HG02970 (cell line): ENCODE measurements at regions not wholly inside any gene's neighbourhood (a gene's known extent, or its start where the extent isn't known, plus 50 kb on each side); places are given as distances from the start of the nearest gene placed in this dataset.
"Not testable (repeated sequence)": the region's sequence is repeated elsewhere in the genome, so short reads cannot be mapped to it uniquely, and the experiment has no call there.

Experiments
- ATAC-seq: cut with Tn5 transposase; IDR thresholded peaks from one replicate; pipeline ENCODE4 v1.9.1; 2021; ENCODE audit warnings: mild to moderate bottlenecking, moderate library complexity, moderate number of reproducible peaks; ENCODE audit not compliant: unreplicated experiment, low FRiP score

GRCh38 chr1:232156070-232156469 is 473.9 kb downstream of the SIPA1L2 start:
- ATAC-seq = not testable (repeated sequence)

DNA sequence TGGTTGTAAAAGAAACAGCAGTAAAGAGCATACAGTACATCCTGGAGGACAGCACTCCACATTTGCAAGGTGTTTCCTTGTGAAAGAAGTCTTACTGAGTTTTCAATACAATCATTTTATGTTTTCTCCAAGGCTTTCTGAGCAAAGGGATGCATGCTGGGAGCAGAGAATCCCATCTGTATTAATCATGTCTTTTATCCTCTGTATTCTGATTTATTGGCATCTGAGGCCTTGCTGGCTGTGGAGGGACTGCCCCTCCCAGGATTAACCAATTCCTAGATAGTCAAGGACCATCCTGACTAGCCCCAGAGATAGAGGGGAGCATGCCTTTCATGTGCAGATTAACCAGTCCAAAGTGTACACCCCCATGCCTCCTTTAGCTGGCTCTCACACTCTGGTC is 476.3 kb downstream of the SIPA1L2 start:
- ATAC-seq = no peak

GRCh38 chr1:232150770-232151548 is 479.0 kb downstream of the SIPA1L2 start:
- ATAC-seq = no peak

- ATAC-seq = no peak
Measured at GRCh38 chr1:232149287-232150201, 480.4 kb downstream of the SIPA1L2 start.

DNA sequence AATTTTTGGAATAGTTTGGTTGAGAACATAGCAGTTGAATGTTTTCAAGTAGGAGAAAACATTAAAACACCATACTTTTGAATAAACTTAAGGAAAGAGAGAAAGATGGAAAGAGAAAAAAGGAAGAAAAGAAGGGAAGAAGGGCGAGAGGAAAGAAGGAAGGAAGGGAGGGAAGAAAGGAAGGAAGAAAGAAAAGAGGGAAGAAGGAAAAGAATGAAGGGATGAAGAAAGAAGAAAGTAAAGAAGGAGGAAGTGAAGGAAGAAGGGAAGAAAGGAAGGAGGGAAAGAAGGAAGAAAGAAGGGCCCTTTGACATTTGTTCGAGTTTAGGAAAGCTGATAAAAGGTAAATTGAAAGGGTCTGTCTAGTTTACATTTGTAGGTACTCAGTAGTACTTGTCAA is 482.7 kb downstream of the SIPA1L2 start:
- no peak for ATAC-seq

- no peak for ATAC-seq
Measured at GRCh38 chr1:232146514-232146913, 483.4 kb downstream of the SIPA1L2 start.

DNA sequence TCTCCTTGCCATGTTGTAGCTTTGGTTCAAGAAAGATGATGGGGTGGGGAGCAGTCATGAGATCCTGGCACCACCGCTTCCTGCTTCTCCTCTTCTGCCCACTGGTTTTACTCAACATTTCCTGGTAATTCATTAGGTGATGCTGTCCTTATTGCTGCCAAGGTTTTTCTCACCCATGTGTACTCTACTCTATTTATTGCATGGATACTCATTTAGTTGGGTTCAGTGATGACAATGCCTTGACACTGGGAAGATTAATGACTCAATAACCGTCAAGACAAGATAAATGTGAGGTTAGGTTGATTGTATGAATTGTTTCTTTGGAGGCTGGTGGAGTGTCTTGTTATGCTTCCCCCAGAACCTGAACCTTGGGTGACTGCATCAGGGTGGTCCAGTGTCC is 484.2 kb downstream of the SIPA1L2 start:
- ATAC-seq = no peak

GRCh38 chr1:232144696-232145230 is 485.2 kb downstream of the SIPA1L2 start:
- ATAC-seq = no peak

GRCh38 chr1:232143315-232143886 is 486.5 kb downstream of the SIPA1L2 start:
- no peak for ATAC-seq

GRCh38 chr1:232142403-232143314 is 487.3 kb downstream of the SIPA1L2 start:
- ATAC-seq = no peak

DNA sequence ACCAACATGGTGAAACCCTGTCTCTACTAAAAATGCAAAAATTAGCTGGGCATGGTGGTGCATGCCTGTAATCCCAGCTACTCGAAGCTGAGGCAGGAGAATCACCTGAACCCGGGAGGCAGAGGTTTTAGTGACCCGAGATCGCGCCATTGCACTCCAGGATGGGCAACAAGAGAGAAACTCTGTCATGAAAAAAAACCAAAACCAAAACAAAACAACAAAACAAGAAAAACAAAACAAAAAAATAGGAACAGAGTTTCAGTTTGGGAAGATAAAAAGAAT is 488.8 kb downstream of the SIPA1L2 start:
- not testable (repeated sequence) for ATAC-seq

DNA sequence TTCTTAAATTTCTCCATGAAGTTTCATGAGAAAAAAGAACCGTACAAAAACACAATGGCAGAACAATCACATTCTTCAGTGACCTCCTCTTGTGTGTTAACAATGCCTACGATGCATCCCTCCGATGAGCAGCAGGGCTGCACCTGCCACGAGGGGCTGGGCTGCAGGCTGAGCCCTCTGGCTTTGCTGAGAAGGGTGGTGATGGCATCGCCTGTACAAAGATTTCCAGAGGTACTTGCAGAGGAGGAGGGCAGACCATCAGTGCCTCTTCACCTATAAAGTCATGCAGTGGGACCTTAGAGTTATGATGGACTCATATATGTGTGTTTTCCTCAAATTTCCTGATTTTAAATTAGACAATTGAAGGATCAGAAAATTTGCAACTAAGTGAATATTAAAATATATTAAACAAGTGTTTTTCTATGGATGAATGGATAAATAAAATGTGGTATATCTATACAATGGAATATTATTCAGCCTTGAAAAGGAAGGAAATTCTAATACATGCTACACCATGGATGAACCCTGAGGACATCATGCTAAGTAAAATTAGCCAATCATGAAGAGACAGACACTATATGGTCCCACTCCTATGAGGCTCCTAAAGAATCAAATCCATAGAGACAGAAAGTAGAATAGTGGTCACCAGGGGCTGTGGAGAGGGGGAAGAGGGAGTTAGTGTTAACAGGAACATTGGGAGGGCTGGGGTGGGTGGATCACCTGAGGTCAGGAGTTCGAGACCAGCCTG is 489.3 kb downstream of the SIPA1L2 start:
- no peak for ATAC-seq

DNA sequence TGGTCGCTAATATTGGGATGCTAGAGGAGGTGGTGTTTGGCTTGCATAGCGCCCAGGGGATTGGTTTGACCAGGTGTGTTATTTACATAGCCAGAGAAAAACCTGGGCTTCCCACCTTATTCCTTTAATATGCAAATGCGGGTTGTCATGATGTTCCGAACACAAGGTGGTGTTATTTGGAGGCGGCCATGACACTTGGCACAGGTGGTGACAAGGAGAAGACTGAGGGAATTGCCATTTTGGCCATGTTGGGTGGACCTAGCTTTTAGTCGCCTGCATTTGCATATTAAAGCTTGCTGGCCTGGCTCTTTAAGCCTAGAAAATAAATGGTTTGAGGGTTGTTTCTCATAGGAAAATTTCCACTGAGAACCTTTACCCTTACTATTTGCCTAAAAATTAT is 490.5 kb downstream of the SIPA1L2 start:
- ATAC-seq = no peak

DNA sequence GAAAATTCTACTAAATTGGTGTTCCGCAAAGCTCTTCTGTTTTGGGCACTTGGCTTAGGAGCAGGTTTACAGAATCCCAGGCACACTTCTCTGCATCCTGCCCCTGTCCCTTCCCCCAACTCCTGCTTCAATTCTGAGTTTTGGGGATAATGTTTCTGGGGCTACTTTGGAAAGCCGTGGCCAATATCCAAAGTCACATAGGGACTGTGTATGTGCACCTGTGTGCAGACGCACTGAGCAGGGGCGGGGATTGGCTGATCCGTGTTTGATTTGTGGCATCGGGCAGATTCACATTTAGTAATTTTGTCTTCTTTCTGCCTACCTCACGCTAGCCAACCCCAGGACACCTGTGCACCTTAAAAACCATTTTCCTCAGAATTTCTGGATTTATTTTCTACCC is 491.9 kb downstream of the SIPA1L2 start:
- ATAC-seq = no peak

GRCh38 chr1:232137066-232137465 is 492.9 kb downstream of the SIPA1L2 start:
- no peak for ATAC-seq

GRCh38 chr1:232136136-232136535 is 493.8 kb downstream of the SIPA1L2 start:
- ATAC-seq = no peak

GRCh38 chr1:232134365-232134764 is 495.6 kb downstream of the SIPA1L2 start:
- ATAC-seq = no peak

DNA sequence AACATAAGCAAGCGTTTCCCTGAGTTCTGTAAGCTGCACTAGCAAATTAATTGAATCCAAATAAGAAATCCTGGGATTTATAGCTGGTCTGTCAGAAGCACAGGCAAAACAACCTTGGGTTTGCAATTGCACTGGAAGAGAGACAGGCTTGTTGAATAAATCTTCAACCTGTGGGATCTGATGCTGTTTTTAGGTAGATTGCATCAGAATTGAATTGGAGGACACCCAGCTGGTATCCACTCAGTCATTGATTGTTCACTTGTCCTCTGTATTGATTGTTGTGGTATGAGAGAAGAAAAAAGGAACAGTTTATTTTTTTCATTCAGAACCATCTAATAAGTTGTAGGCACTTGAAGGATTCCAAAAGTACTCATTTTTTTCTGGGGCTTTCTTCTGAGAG is 497.4 kb downstream of the SIPA1L2 start:
- no peak for ATAC-seq

GRCh38 chr1:232131715-232132391 is 498.1 kb downstream of the SIPA1L2 start:
- ATAC-seq = no peak
